ENCODE measurements at regions not wholly inside any gene's neighbourhood (a gene's known extent, or its start where the extent isn't known, plus 50 kb on each side); places are given as distances from the start of the nearest gene placed in this dataset.
"Not testable (repeated sequence)": the region's sequence is repeated elsewhere in the genome, so short reads cannot be mapped to it uniquely, and the experiment has no call there.

DNA sequence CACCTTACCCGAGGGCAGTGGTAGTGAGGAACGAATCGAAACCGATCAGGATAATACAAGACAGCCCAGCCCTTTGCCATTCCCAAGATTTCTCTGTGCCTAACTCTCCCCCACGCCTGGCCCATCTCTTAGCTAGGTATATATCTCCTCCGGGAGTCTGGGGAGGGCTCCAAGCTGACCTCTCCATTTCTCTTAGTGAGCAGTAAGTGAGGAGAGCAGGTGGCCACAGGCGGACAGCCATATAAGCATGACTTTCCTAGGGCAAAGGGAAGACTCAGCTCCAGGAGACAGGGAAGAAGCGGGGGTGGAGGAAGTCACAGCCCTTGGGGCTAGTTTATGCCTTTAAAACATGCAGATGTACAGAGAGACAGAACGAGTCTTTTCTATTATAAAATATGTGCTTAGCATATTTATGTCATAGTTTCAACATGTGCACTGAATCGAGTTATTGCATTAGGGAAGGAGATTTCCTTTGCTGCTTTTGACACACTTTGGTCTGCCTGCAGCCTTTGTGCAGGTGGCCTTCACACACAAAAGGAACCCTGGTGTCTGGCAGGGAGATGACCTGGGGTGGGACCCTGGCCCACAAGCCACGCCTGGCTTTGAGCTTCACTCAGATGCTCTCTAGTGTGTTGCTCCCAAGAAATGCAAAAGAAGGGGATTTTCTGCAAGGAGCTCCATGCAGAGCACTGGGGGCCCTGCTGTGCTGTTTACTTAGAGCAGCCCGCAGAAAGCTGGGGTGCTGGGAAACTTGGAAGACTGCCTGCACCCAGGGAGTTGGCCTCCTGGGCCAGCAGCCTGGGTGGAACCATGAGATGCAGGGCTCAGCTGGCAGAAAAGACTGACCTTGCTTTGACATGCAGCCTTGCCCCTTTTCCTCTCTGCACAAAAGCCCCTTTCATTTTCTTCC, 613.3 kb downstream of the BCOR start:
- no peak for DNase-seq

DNA sequence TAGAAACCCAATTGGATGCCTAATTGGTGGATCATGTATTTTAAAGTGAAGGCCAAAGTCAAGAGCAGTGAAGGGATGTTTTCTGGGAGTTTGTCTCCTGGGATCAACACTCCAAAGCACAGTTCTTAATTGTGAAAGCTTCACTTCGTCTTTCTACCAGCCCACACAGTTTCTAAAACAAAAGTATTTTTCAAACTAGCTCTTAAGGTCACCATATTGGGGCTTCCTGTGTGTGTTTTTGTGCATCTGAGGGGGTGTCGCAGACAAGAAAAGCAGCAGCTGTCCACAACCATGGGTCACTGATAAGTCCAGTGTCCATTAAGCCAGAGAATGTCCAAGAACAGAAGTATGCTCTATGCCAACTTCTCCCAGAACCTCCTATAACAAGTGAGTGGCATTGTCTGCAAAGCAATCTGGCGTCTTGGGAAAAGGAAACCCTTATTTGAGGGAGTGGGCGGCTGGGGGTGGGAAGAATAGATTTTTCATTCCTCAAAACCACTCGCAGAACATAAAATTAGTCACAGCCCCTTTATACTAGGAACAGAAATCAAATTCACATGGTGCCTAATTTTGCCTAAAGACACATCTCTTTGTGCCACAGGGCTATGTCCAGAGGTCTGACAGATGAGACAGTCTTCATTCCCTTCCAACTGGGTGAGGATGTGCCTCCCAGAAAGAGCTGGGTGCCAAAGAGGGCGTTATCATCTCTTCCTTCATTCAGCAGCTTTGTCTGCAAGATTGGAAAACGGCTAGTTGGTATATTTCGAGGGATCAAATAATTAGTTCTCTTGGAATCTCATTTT, 610.4 kb downstream of the BCOR start:
- DNase-seq = no peak

DNA sequence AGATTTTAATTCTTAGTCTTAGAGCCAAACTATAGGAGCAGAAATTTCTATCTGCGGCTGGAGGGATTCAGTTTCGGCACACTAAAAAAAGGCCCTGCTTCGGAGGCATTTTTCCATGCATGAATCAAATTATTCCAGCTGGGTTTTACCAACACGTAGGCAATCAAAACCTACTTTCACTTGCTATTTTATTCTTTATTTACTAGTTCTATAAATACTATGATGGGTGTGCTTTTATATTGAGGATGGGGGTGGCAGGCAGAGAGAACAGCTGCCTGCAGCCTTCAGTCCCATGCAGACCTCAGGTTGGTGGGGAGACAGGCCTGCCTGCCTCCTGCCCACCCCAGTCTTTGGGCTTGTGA, 609.8 kb downstream of the BCOR start:
- no peak for DNase-seq

DNA sequence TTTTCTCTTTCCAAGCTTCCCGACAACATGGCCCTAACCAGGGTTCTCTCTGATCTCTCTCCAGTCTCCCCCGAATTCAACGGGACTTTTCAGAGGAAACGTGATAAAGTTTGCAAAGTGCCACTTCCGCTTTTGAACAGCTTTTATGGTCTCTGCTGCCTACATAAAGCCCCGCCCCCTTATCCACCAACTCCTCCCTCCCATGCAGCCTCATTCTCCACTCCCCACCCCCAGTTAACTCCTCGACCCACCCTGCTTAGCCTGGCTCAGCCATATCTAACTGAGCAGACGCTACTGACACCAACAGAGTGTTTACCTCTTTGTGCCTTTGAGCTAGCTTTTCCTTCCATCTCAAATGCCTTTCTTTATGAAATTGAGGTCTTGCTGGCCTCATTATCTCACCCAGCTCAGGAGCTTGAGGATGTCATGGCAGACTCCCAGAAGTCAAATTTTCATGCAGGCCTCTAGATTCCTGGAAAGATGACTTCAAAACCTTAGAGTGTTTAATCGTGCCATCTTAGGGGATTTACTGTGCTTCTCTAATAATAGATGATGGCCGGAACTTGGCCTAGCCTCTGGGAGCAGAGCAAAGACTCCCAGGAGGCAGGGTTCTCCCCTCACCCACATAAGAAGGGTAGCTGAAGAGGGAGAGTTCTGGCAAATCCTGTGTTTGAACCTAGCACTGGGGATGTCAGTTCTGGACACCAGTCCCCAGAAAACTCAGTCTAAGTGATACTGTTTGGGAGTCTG, 606.0 kb downstream of the BCOR start:
- DNase-seq = no peak

DNA sequence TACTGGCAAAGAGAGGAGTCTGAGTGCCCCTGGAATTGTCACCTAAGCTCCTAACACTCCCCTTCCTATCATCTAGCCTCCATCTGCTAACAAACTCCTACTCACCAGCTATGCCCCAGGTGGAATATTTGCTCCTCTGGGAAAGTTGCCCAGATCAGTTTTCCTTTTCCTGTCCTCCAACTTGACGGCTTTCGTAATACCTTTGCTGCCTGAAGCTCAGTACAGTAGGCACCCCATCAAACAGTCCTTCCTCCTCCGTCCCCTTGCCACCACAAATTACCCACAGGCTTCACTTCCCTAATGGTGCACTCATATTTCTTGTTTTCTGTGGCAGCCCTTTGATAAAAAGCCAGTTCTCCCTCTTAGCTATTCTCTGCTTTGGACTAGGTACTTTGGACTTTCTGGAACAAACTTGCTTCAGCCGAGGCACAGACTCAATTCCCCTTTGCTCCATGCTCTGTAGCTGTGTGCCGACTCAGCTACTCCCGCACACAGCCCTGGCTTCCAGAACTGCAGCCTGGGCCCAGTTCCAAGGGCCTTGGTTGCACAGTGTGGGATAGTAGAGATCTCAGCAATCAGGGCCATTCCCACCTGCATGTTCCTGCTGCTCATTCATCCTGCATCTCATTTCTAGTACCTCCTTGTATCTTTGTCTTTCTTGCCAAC, 605.1 kb downstream of the BCOR start:
- DNase-seq = no peak

DNA sequence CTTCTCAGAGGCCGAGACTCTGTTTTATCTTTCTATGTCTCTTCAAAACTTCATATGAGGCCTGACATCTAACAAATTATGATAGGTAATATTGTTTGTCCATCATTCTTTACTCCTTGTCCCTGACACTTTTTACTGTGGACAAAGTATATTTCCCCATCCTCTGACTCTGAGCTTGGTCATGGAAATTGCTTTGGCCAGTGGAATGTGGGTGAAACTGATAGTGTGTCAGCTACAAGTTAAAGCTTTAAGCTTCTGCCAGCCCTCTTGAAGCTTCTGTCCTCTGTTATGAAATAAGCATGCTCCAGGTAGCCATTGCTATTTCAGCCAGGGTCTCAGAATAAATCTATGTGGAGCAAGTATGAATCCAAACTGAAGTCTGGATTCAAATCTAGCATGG, 604.6 kb downstream of the BCOR start:
- no peak for DNase-seq

DNA sequence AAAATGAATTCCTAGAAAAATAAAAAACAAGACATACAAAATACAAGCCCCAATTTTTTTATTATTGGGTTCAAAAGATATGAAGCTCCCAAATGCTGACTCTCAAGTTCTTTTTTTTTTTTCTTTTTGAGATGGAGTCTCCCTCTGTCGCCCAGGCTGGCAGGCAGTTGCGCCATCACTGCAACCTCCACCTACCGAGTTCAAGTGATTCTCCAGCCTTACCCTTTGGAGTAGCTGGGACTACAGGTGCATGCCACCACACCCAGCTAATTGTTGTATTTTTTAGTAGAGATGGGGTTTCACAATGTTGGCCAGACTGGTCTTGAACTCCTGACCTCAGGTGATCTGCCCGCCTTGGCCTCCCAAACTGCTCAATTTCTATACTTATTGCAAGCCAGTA, 600.6 kb downstream of the BCOR start:
- DNase-seq = not testable (repeated sequence)

DNA sequence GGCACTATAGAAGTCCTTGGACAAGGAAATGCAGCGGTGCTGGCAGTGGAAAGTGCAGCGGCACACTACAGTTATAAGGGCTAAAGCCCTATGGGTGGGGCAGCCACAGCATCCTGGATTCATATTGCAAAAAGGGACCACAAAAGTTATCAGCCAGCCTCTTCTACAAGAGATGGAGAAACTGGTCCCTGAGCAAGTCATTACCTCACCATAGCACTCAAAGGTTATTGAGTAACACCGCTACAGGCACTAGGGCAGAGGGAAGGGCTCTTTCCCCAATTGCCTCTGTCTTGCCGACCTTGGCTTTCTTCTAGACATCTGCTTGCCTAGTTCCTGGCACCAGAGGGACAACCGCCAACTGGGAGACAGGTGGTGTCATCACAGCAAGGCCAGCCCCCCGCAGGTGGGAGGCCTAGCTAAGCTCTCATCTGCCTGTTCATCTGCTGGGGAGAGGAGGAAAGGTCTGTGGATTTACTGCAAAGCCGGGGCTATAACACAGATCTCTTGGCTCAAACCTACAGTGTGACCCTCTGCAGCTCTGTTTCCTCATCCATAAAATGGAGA, 600.0 kb downstream of the BCOR start:
- DNase-seq = peak; percentile 29

DNA sequence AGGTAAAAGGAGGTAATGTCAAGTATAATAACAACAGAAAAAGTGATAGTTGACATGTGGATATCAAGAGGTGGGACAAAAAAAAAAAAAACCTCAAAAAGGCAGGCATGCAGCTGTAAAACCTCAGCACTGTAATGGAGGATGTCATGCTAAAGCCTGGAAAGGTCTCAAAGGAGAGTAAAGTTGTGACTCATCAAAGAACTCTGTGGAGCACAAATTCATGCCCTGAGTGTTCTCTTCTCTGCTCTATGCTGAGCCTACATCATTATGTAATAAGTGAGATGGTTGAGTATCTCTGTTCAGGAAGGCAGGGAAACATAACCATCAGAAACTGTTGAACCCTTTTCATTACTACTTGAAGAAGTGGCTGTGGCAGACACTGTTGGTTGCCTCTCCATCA, 597.8 kb downstream of the BCOR start:
- DNase-seq = no peak

DNA sequence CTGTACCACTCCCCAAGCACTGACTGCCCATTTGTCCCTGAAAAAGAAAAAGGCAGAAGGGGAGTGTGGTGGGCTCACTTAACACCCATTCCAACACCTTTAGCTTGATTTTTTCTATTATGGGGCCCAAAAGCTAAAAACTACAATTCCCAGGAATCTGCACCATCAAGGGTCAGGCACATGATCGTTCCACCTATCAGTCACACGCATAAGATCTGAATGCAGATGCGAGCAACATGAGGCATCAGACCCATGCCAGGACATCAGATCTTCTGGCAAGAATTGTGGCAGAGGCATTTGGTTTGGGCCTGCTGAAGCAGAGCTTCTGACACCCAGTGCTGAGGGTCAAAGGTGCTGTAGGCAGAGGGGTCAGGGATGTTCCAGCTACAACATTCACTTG, 595.9 kb downstream of the BCOR start:
- no peak for DNase-seq

DNA sequence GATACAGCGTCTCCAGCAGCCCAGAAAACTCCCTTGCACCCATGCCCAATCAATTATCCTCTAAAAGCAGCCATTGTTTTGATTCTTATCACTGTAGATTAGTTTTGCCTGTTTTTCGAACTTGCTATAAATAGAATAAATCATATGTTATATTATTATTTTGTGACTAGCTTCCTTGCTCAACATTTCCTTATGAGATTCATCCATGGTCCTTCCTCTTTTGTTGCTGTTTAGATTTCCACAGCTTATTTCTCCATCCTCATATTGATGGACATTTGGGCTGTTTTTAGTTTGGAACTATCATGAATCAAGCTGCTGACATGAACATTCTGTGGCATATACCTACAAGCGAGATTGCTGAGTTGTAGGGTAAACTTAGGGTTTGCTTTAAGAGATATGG, 595.3 kb downstream of the BCOR start:
- no peak for DNase-seq

DNA sequence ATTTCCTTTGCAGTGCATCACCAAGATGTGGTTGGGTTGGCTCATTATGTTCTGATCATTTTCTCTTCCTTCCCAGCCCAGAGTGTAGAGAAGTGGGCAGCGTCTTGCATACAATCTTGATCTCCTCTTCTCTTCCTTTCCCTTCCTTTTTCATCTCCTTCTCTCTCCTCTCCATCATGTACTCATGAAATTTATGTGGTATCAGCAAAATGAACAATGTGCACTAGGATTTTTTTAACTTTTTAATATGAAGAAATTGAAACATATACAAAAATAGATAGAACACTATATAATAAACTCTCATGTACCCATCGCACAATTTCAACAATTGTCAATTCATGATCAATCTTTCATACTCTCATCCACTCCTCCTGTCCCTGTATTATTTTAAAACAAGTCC, 593.5 kb downstream of the BCOR start:
- no peak for DNase-seq

DNA sequence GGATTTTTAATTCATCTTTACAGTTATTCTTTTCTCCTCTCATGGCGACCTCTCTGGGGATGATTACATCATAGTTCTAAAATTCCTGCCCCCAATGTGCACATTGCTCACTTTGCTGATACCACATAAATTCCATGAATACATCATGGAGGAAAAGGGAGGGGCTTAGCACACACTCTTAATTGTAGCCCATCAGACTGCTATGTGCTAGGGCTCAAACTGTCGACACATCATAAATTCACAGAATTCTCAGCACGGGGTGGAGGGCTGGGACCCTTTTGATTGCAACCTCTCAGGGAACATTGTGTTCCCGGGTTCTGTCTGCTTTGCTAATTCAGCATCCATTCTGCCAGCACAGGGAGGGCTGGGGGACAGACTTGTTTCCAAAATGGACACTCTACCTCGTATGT, 592.9 kb downstream of the BCOR start:
- no peak for DNase-seq

DNA sequence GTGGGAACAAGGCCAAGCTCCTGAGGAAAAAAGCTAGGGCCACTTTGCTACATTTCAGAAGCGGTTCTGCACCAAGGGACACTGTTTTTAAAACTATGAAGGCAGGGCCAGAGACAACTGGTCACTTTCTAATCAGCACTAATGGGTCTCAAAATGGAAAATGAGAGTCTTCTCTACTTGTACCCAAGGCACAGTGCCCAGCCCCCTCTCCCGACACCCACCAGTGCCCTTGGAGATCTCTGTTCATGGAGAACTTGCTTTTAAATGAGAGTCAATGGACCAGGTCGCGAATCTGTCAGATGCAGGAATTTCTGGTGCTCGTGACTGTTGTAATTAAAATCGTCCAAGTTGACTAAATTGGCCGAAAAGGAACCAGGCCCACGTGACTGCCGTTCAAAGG, 591.6 kb downstream of the BCOR start:
- DNase-seq = no peak

DNA sequence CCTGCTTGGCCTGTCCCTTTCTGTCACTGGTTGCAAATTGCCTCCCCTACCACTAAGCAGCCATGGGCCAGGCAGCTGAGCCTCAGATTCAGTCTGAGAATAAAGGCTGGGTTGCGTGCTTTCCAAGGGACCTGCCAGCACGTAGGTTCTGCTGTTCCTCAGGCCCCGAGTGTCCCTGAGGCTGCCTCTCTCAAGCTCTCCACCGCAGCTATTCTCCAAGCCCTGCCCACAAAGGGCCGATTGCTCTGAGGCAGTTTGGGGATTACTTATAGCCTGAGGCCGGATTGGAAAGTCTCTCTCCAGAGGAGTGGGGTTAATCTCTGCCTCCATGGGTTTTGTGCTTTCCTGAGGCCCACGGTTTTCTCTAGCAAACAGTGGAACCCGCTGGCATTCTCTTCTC, 590.7 kb downstream of the BCOR start:
- no peak for DNase-seq

DNA sequence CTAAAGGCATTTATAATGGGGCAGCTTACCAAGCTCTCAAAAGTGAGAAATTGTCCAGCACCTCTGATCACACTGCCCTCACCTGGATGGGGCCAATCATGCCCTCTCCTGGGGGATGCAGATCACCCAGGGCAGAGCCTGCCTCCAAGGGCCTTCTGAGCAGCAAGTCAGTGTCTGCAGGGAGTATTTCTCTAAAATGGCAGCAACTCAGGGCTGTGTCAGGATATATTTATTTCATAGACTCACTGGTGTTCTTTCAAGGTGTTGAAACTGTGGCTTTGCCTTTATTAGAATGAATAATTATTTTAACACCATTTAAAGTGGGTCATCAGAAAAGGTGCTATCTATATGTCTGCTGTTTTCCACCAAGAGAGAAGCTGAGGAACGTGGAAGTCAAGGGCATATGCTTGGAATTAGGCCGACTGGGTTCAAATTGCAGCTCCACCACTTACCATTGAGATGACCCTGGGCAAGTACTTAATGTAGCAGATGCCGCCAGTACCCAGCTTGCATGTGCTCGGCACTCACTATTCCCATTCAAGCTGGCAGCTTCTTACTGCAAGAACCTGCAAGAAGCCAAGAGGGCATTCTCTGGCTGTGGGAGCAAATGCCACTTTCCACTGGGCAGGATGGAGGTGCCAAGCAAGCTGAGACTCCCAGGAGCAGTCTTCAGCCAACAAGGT, 590.0 kb downstream of the BCOR start:
- no peak for DNase-seq

DNA sequence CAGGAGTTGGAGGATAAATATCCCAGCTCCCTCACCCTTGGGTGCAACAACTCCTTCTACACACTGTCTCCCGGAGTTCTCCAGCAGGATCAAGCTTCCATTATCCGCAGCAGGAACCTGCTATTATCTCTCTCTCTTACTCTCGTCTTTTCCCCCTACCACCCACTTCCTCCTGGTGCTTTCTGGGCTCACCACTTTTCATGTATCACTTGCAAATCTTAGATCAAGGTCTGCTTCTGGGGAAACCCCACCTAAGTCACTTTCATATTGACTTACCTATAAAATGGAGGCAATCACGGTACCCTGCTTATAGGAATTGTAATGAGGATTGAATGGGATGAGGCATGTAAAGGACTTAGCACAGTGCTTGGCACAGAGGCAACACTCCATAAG, 589.5 kb downstream of the BCOR start:
- DNase-seq = no peak

DNA sequence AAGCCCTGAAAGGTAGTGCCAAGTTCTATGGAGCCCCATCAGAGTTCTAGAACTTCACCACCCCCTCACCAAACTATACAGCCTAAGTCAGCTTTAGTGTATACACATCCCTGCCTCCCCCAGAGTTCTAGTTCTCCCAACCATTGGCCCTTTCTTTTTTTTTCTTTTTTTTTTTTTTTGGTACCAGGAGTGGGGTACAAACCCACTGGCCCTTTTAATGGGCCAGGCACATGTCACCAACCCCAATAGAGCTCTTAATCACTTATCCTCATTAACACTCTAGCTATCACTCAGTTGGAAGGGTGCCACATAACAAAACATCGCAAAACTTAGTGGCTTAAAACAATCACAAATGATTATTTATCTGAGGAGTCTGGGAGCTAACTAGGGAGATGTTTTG, 588.6 kb downstream of the BCOR start:
- no peak for DNase-seq

DNA sequence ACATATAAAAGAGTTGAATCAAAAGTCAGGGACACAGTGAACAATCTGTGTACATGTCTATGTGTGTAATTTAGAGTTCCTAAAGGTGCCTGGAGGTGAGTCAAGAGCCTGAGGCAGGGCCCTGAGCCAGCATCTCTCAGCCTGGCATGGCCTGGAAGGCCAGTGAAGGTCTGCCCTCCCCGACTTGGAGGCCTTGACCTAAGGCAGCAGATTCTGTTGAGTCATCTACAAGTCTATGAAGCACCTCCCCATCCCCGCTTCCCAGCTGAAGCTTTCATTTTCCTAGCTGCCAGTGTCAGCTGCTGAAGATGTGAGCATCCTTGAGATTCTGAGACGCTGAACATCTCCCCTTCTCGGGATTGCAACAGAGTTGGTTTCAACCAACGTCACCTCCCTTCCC, 583.9 kb downstream of the BCOR start:
- DNase-seq = no peak

DNA sequence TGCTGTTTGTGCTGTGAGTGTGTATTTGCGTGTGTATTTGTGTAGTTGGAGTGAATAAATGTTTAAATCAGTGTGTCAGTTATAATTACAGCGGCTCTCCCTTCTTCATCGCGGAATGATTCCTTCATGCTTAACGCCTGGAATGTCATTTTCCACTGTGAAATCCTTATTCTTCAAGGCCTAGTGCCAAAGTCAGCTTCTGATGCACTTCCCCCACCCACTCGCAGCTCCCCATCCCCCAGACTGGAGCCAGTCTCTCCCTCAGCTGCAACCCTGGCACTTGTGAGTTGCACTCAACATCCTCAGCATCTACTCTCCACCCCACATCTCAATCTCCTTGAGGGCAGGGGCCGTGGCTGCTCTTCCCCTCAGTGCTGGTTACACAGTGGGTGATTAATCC, 583.0 kb downstream of the BCOR start:
- no peak for DNase-seq

DNA sequence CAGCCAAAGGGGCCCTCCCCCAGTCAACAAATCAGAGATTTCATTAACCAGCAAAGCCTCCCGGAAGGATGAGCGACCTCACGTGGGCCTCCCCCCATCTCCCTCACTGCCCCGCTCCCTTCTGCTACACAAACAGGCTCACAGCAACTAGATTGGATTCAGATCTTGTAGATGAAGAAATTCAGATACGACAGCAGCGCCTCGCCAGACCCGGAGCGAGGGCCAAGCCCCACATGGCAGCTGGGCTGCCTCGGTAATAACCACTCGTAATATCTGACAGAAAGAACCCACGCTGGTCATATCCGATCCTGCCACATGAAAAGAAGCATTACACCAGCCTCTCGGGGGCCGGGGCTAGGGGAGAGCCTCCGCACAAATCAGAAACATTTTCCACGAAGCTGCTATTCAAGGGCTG, 581.3 kb downstream of the BCOR start:
- DNase-seq = no peak

DNA sequence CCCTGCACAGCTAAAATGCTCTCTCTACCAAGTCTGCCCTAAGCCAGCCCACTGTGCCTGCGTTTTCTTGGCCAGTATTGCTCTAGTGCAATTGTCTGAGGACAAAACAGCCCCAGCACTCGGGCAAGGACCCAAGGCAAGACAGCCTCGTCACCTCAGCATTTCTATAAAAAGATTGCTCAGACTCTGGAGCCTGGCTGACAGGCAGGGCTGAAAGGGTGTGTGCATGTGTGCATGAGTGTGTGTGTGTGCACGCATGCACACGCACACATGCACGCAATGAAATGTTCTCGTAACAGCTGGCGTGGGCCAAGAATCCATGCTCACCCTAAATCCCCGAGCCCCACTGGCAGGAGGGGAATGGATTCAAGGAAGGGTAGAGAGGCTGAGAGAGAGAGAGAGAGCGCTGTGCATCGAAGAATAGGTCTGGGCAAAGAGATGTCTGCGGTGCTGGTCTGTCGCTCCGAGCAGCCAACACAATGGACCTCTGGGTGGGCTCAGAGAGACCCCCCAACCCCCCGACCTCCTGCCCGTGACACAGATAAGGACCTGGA, 579.2 kb downstream of the BCOR start:
- peak; percentile 9 for DNase-seq
